GM23338 (cell line): ENCODE measurements at regions not wholly inside any gene's neighbourhood (a gene's known extent, or its start where the extent isn't known, plus 50 kb on each side); places are given as distances from the start of the nearest gene placed in this dataset.
A peak's percentile ranks its signal among the peaks of the same experiment; 100 is the strongest.

Experiments used
- ATAC-seq: fragments of 200-7000 bp; cut with Tn5 transposase; 3 replicates; pipeline ENCODE4 v1.9.1; 2020
- DNase-seq: peaks from one replicate; pipeline ENCODE4 v3.0.0-alpha.2; 2015; ENCODE audit warnings: low spot score
- H2AFZ ChIP-seq: fragments of 200-600 bp; sonication (generic); 2 replicates; pipeline ENCODE4 v1.8.0; 2016; ENCODE audit warnings: antibody characterized with exemption, mild to moderate bottlenecking, moderate library complexity
- H3F3A ChIP-seq: fragments of 200-600 bp; sonication (generic); replicated peaks from 2 replicates; pipeline ENCODE4 v1.8.0; 2017; ENCODE audit warnings: antibody characterized with exemption, mixed run types, low read depth
- H3K27ac ChIP-seq: fragments of 200-600 bp; sonication (generic); 2 replicates; pipeline ENCODE4 v1.6.1; 2016; ENCODE audit warnings: low read depth
- H3K27me3 ChIP-seq: fragments of 200-600 bp; sonication (generic); 2 replicates; pipeline ENCODE4 v1.8.0; 2016; ENCODE audit warnings: mild to moderate bottlenecking, mixed run types, moderate library complexity; ENCODE audit not compliant: insufficient read depth
- H3K36me3 ChIP-seq: fragments of 200-600 bp; sonication (generic); 2 replicates; pipeline ENCODE4 v1.8.0; 2016; ENCODE audit warnings: mild to moderate bottlenecking; ENCODE audit not compliant: insufficient read depth
- H3K4me1 ChIP-seq: fragments of 200-600 bp; sonication (generic); 2 replicates; pipeline ENCODE4 v1.8.0; 2016; ENCODE audit warnings: mild to moderate bottlenecking, moderate library complexity; ENCODE audit not compliant: insufficient read depth
- H3K4me2 ChIP-seq: fragments of 200-600 bp; sonication (generic); 2 replicates; pipeline ENCODE4 v1.7.1; 2017; ENCODE audit warnings: mixed run types
- H3K4me3 ChIP-seq: fragments of 200-600 bp; sonication (generic); 2 replicates; pipeline ENCODE4 v1.6.1; 2016; ENCODE audit warnings: mixed run types
- H3K79me2 ChIP-seq: fragments of 200-600 bp; sonication (generic); replicated peaks from 2 replicates; pipeline ENCODE4 v1.8.0; 2017; ENCODE audit warnings: mild to moderate bottlenecking; ENCODE audit not compliant: insufficient read depth
- H3K9me2 ChIP-seq: fragments of 200-600 bp; sonication (generic); 2 replicates; pipeline ENCODE4 v1.8.0; 2017; ENCODE audit not compliant: insufficient read depth
- H4K20me1 ChIP-seq: fragments of 200-600 bp; sonication (generic); replicated peaks from 2 replicates; pipeline ENCODE4 v1.8.0; 2017; ENCODE audit warnings: mild to moderate bottlenecking; ENCODE audit not compliant: insufficient read depth
- H3K27ac Mint-ChIP-seq: 2 replicates; pipeline ENCODE4 v1.8.0; 2020; ENCODE audit warnings: inconsistent platforms, mild to moderate bottlenecking, moderate library complexity, mixed read lengths
- H3K27me3 Mint-ChIP-seq: 3 replicates; pipeline ENCODE4 v1.8.0; 2022; ENCODE audit warnings: low read depth, mild to moderate bottlenecking, moderate library complexity, mixed read lengths, inconsistent platforms; ENCODE audit not compliant: insufficient read depth, poor library complexity
- H3K36me3 Mint-ChIP-seq: 3 replicates; pipeline ENCODE4 v1.8.0; 2021; ENCODE audit warnings: low read depth, mild to moderate bottlenecking, inconsistent platforms, moderate library complexity, mixed read lengths
- H3K4me1 Mint-ChIP-seq: 3 replicates; pipeline ENCODE4 v1.8.0; 2020; ENCODE audit warnings: mild to moderate bottlenecking, inconsistent platforms, mixed read lengths
- H3K4me3 Mint-ChIP-seq: 3 replicates; pipeline ENCODE4 v1.8.0; 2021; ENCODE audit warnings: moderate library complexity, mild to moderate bottlenecking, inconsistent platforms, mixed read lengths
- H3K9me3 Mint-ChIP-seq: 3 replicates; pipeline ENCODE4 v1.8.0; 2020; ENCODE audit warnings: moderate library complexity, mild to moderate bottlenecking, inconsistent platforms, mixed read lengths
- CREB1 ChIP-seq: fragments of 250-450 bp; sonication (Bioruptor Pico); IDR thresholded peaks from 2 replicates; pipeline ENCODE4 v1.5.0; 2020; ENCODE audit warnings: low read depth, mild to moderate bottlenecking, moderate library complexity
- CTCF ChIP-seq, 2 experiments: fragments of 200-600 bp in 1 of 2; sonication (generic) in 1 of 2; conservative IDR thresholded peaks; 2 replicates each; pipeline versions ENCODE4 v1.5.1 to v1.6.1; 2016 to 2017; ENCODE audit warnings: antibody characterized with exemption in 2 of 2, low read depth in 2 of 2, mild to moderate bottlenecking in 2 of 2, moderate library complexity in 1 of 2
- ETS1 ChIP-seq: IDR thresholded peaks from 2 replicates; pipeline ENCODE4 v1.6.1; 2016; ENCODE audit warnings: antibody characterized with exemption
- EZH2 ChIP-seq: fragments of 200-600 bp; sonication (generic); IDR thresholded peaks from one replicate; pipeline ENCODE4 v1.8.0; 2017; ENCODE audit warnings: antibody characterized with exemption, mild to moderate bottlenecking, low read depth; ENCODE audit not compliant: unreplicated experiment
- EZH2phosphoT487 ChIP-seq: fragments of 200-600 bp; sonication (generic); IDR thresholded peaks from one replicate; pipeline ENCODE4 v1.8.1; 2018; ENCODE audit warnings: antibody characterized with exemption; ENCODE audit not compliant: unreplicated experiment
- JUNB ChIP-seq: IDR thresholded peaks from one replicate; pipeline ENCODE4 v1.6.1; 2016; ENCODE audit warnings: antibody characterized with exemption; ENCODE audit not compliant: unreplicated experiment
- NANOG ChIP-seq: IDR thresholded peaks from 2 replicates; pipeline ENCODE4 v1.6.1; 2016; ENCODE audit warnings: antibody characterized with exemption, borderline replicate concordance
- POLR2AphosphoS5 ChIP-seq: IDR thresholded peaks from 2 replicates; pipeline ENCODE4 v1.6.1; 2016; ENCODE audit warnings: antibody characterized with exemption, low read depth
- REST ChIP-seq: IDR thresholded peaks from one replicate; pipeline ENCODE4 v1.6.1; 2018; ENCODE audit warnings: antibody characterized with exemption; ENCODE audit not compliant: unreplicated experiment
- STAT1 ChIP-seq: IDR thresholded peaks from one replicate; pipeline ENCODE4 v1.6.1; 2016; ENCODE audit warnings: antibody characterized with exemption; ENCODE audit not compliant: unreplicated experiment
- ZNF114 ChIP-seq: fragments of 250-450 bp; sonication (Bioruptor Pico); IDR thresholded peaks from 2 replicates; pipeline ENCODE4 v1.5.0; 2020; ENCODE audit warnings: mild to moderate bottlenecking, moderate library complexity
- ZNF331 ChIP-seq: fragments of 250-450 bp; sonication (Bioruptor Pico); IDR thresholded peaks from 2 replicates; pipeline ENCODE4 v1.5.0; 2020; ENCODE audit warnings: low read depth, mild to moderate bottlenecking, moderate library complexity
- ZNF462 ChIP-seq: fragments of 250-450 bp; sonication (Bioruptor Pico); IDR thresholded peaks from 2 replicates; pipeline ENCODE4 v1.5.0; 2020; ENCODE audit warnings: mild to moderate bottlenecking, moderate library complexity

- Histone ChIP-seq H4K20me1 (no peaks in the 10 kb centered on the region), H3K4me1 (peaks cover 33% of the 10 kb centered on the region), H3K79me2 (no peaks in the 10 kb centered on the region), H3K4me2 (no peak overlapping the region), H3K27ac (peak overlapping the region; percentile 14; the same call in 1 of the 2 replicates), H2AFZ (peak overlapping the region; percentile 1; the same call in 1 of the 2 replicates), H3K27me3 (no peaks in the 10 kb centered on the region), H3K9me2 (peaks cover 10% of the 10 kb centered on the region; the same call in 1 of the 2 replicates), H3F3A (peaks cover 14% of the 10 kb centered on the region; the same call in 1 of the 2 replicates), H3K4me3 (no peak overlapping the region), H3K36me3 (no peaks in the 10 kb centered on the region)
- no peak for TF ChIP-seq REST
- TF ChIP-seq CREB1 (CRISPR knock-in tag), result no peak
- TF ChIP-seq ZNF114 (CRISPR knock-in tag), result no peak
- TF ChIP-seq STAT1, result no peak
- no peak for TF ChIP-seq ZNF462 (CRISPR knock-in tag)
- no peak for TF ChIP-seq JUNB
- no peak for TF ChIP-seq EZH2
- no peak for TF ChIP-seq EZH2phosphoT487
- TF ChIP-seq ETS1, result no peak
- TF ChIP-seq CTCF (conservative IDR thresholded peaks at IDR 0.05; ENCODE audit: low read depth in 2 of 2), result no peak
- TF ChIP-seq NANOG, result no peak
- no peak for TF ChIP-seq ZNF331
- TF ChIP-seq POLR2AphosphoS5, result no peak
- DNase-seq, result no peak
- Mint-ChIP-seq H3K27ac (no peak overlapping the region; the same call in 1 of the 2 replicates), H3K4me3 (no peak overlapping the region; the same call in 2 of the 3 replicates), H3K36me3 (no peaks in the 10 kb centered on the region; the same call in 2 of the 3 replicates), H3K27me3 (peaks cover 20% of the 10 kb centered on the region), H3K4me1 (peaks cover 48% of the 10 kb centered on the region), H3K9me3 (no peaks in the 10 kb centered on the region)
- ATAC-seq, result no peak
Observed at GRCh38 chr2:47236503-47237215, 60.3 kb upstream of the CALM2 start.
